C4-2B (cell line): ENCODE measurements at regions not wholly inside any gene's neighbourhood (a gene's known extent, or its start where the extent isn't known, plus 50 kb on each side); places are given as distances from the start of the nearest gene placed in this dataset.

Experiments
- H3K27ac ChIP-seq: fragments of 450-650 bp; 2 replicates; pipeline ENCODE4 v1.5.1; 2017
- ZFX ChIP-seq: fragments of 450-650 bp; IDR thresholded peaks from 2 replicates; pipeline ENCODE4 v1.6.1; 2017
- TF ChIP-seq, protein P1 (sequence below): fragments of 450-650 bp; conservative IDR thresholded peaks from 2 replicates; pipeline ENCODE4 v1.5.1; 2017; ENCODE audit warnings: mild to moderate bottlenecking

DNA sequence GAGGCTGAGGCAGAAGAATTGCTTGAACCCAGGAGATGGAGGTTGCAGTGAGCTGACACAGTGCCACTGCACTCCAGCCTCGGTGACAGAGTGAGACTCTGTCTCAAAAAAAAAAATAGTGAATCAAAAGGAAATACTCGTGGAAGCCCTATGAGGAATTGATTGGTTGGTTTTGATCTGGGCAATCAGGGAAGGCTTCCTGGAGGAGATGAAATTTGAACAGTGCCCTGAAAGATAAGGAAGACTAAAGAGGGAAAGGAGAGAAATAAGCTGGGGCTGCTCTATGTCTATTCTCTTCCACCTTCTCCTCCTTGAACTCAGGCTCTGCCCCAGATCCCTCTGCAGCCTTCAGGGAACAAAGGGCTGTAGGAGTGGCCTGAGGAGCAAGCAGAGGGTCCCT lies 54.1 kb downstream of the IRF2BPL start:
- no peak overlapping the region for H3K27ac ChIP-seq
- TF ChIP-seq, protein P1, sequence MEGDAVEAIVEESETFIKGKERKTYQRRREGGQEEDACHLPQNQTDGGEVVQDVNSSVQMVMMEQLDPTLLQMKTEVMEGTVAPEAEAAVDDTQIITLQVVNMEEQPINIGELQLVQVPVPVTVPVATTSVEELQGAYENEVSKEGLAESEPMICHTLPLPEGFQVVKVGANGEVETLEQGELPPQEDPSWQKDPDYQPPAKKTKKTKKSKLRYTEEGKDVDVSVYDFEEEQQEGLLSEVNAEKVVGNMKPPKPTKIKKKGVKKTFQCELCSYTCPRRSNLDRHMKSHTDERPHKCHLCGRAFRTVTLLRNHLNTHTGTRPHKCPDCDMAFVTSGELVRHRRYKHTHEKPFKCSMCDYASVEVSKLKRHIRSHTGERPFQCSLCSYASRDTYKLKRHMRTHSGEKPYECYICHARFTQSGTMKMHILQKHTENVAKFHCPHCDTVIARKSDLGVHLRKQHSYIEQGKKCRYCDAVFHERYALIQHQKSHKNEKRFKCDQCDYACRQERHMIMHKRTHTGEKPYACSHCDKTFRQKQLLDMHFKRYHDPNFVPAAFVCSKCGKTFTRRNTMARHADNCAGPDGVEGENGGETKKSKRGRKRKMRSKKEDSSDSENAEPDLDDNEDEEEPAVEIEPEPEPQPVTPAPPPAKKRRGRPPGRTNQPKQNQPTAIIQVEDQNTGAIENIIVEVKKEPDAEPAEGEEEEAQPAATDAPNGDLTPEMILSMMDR: no peak
- TF ChIP-seq ZFX: no peak

DNA sequence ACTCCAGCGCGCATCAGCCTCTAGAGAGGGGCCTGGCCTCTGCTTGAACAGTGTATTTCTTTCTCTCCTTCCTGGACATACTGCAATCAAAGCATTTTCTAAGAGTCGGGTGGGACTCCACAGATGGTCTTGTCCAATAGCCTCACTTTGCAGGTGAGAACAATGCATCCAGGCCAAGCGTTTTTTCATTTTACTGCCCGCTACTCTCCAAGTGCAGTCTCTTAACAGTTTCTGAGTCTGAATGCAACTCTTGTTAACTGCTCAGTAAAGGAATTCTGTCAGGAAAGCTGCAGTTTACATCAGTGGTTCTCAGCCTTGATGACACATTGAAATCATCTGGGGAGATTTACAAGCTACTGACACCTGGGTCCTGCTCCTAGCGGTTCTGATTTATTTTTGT lies 57.0 kb downstream of the IRF2BPL start:
- no peak for TF ChIP-seq ZFX
- TF ChIP-seq, protein P1: no peak

DNA sequence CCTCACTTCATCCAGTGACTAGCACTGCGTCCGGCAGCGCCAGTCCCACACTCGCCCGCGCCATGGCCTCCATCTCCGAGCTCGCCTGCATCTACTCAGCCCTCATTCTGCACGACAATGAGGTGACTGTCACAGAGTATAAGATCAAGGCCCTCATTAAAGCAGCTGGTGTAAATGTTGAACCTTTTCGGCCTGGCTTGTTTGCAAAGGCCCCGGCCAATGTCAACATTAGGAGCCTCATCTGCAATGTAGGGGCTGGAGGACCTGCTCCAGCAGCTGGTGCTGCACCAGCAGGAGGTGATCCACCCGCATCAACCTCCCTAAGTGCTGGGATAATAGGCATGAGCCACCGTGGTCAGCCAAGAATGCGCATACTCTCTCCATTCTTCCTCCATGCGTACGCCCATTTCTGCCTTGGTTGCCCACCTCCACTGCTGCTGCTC lies 59.9 kb downstream of the IRF2BPL start:
- TF ChIP-seq ZFX: no peak
- TF ChIP-seq, protein P1: no peak

More for the DNA sequence above, 57.0 kb downstream of the IRF2BPL start:
- H3K27ac ChIP-seq: no peak overlapping the region

DNA sequence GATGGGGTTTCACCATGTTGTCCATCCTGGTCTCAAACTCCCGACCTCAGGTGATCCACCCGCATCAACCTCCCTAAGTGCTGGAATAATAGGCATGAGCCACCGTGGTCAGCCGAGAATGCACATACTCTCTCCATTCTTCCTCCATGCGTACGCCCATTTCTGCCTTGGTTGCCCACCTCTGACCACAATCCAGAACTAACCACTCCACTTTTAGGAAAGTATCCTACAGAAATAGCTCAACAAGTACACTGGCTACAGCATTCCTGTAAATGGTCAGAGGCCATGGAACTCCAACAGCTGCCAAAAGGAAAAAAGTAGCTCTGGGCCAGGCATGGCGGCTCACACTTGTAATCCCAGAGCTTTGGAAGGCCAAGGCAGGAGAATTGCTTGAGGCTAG lies 60.7 kb downstream of the IRF2BPL start:
- TF ChIP-seq ZFX: no peak
- TF ChIP-seq, protein P1: no peak
- H3K27ac ChIP-seq: no peak overlapping the region

More for the DNA sequence above, 59.9 kb downstream of the IRF2BPL start:
- 0 out of 2 replicates have a peak overlapping the region, but pooled peaks have one; percentile 12 for H3K27ac ChIP-seq

DNA sequence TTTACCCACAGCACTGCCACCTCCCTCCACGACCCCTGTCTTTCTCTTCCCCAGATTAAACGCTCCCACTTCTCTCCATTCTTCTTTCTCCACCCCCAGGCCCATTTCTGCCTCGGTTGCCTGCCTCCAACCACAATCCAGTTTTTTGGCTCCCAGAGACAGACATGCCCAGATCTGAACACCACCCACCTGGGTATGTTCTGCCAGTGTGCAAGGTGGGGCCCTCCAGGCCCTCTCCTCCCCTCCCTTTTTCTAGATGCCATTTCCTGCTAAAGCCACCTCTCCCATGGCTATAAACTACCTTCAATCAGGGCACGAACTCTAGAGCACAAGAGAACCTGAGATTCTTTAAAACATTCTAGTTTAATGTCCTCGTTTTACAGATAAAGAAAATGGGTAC lies 63.3 kb downstream of the IRF2BPL start:
- TF ChIP-seq, protein P1: no peak
- no peak for TF ChIP-seq ZFX
- no peak overlapping the region for H3K27ac ChIP-seq

DNA sequence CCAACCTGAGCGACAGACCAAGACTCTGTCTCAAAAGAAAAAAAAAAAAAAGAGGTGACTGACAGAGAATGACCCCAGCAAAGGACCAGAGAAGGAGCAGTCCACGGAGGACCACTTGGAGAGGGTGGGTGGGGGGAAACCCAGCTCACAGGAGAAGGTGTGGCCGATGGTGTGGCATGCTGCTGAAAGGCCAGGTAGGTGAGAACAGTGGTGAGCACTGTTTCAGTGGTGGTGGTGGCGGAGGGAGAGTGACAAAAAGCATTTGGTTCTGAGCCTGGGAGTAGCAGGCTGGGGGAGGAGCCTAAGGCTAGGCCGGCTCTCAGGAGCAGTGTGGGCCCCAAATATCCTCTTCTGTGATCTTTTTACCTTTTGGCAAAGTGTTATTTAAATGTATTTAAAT lies 63.8 kb downstream of the IRF2BPL start:
- no peak overlapping the region for H3K27ac ChIP-seq
- no peak for TF ChIP-seq ZFX
- TF ChIP-seq, protein P1: no peak

DNA sequence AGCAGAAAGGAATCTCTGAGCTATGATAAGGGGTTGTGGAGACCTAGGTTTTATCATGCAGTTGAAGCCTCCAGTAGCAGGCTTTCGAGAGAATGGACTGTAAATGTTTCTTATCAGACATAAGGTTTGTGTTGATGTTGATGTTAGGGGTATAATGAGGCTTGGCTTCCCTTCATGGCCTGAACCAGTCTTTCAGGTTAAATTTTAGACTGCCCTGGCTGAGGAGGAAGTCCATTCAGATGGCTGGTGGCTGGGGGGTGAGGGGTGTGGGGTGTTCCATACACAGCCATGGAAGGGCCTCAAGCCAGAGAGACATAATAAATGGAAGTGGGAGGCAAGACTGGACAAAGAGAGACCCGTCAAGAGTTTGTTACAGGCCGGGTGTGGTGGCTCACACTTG lies 65.1 kb downstream of the IRF2BPL start:
- peak overlapping the region; percentile 5; the same call in 1 of the 2 replicates for H3K27ac ChIP-seq
- TF ChIP-seq ZFX: no peak
- TF ChIP-seq, protein P1: no peak
